Fibroblast of lung (primary cell): ENCODE measurements at regions not wholly inside any gene's neighbourhood (a gene's known extent, or its start where the extent isn't known, plus 50 kb on each side); places are given as distances from the start of the nearest gene placed in this dataset.

Source experiments
- DNase-seq, 2 donors: peaks; one replicate each; pipeline versions ENCODE4 v3.0.0 to v3.0.0-alpha.2; 2010; ENCODE audit warnings: low read depth in 2 of 2
- H2AFZ ChIP-seq: 2 replicates; pipeline ENCODE4 v1.5.1; 2012; ENCODE audit warnings: low read length, control low read depth, inconsistent platforms
- H3K27ac ChIP-seq: 2 replicates; pipeline ENCODE4 v1.5.1; 2011; ENCODE audit warnings: low read length, control low read depth; ENCODE audit not compliant: insufficient read depth
- H3K27me3 ChIP-seq: 2 replicates; pipeline ENCODE4 v1.5.1; 2011; ENCODE audit warnings: mild to moderate bottlenecking, low read length; ENCODE audit not compliant: control insufficient read depth, insufficient read depth
- H3K36me3 ChIP-seq: 2 replicates; pipeline ENCODE4 v1.5.1; 2011; ENCODE audit warnings: low read length; ENCODE audit not compliant: control insufficient read depth, insufficient read depth
- H3K4me1 ChIP-seq: 2 replicates; pipeline ENCODE4 v1.5.1; 2011; ENCODE audit warnings: low read length; ENCODE audit not compliant: control insufficient read depth, insufficient read depth; ENCODE audit errors: extremely low read depth
- H3K4me2 ChIP-seq: 2 replicates; pipeline ENCODE4 v1.5.1; 2011; ENCODE audit warnings: low read length, control low read depth; ENCODE audit not compliant: insufficient read depth; ENCODE audit errors: extremely low read depth
- H3K4me3 ChIP-seq, 4 experiments: fragments of 200-600 bp in 1 of 4; sonication (generic) in 1 of 4; replicated peaks in 1 of 4; 2 replicates each; pipeline ENCODE4 v1.5.1; 2011 to 2016; ENCODE audit warnings: low read length in 4 of 4, low read depth in 3 of 4, mild to moderate bottlenecking in 3 of 4, control low read depth in 2 of 4, inconsistent platforms in 1 of 4, mixed read lengths in 1 of 4; ENCODE audit not compliant: insufficient read depth in 1 of 4; ENCODE audit errors: control extremely low read depth in 1 of 4
- H3K79me2 ChIP-seq: 2 replicates; pipeline ENCODE4 v1.5.1; 2012; ENCODE audit warnings: mild to moderate bottlenecking, low read length, inconsistent platforms; ENCODE audit not compliant: control insufficient read depth, insufficient read depth
- H3K9ac ChIP-seq: 2 replicates; pipeline ENCODE4 v1.5.1; 2011; ENCODE audit warnings: mild to moderate bottlenecking, low read length, control low read depth; ENCODE audit not compliant: insufficient read depth
- H3K9me3 ChIP-seq: 2 replicates; pipeline ENCODE4 v1.5.1; 2012; ENCODE audit warnings: low read depth, low read length; ENCODE audit not compliant: control insufficient read depth, insufficient read depth
- H4K20me1 ChIP-seq: 2 replicates; pipeline ENCODE4 v1.5.1; 2011; ENCODE audit warnings: low read length; ENCODE audit not compliant: control insufficient read depth, insufficient read depth; ENCODE audit errors: extremely low read depth
- CTCF ChIP-seq, 2 donors: IDR thresholded peaks in 1 of 2; conservative IDR thresholded peaks in 1 of 2; 1 replicate in 1 of 2; 2 replicates in 1 of 2; pipeline ENCODE4 v1.5.1; 2011 to 2012; ENCODE audit warnings: low read length in 2 of 2, control low read depth in 1 of 2, inconsistent platforms in 1 of 2, low read depth in 1 of 2, mild to moderate bottlenecking in 1 of 2
- EZH2 ChIP-seq: IDR thresholded peaks from 2 replicates; pipeline ENCODE4 v1.5.1; 2012; ENCODE audit warnings: low read length, control low read depth, mild to moderate bottlenecking; ENCODE audit errors: missing control alignments

DNA sequence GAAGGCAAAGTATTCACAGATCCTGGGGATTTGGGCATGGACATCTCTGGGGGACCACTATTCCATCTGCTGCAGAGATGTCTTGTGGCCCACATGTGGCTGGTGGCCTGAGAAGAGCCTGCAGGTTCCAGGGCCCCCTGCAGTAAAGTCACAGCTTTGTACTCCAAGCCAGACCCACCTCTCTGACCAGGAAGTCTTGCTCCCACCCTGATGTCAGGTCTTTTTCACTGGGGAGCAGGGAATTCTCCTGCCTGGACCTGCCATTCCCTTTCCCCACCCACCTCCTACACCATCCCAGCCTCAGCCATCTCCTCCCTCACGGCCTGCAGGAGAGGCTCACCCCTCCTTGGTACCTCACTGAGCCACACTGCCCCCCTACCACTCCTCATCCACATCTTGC, 211.8 kb downstream of the SMAD2 start:
- Histone ChIP-seq H3K27ac (no peak overlapping the region), H4K20me1 (no peaks in the 10 kb centered on the region), H3K27me3 (no peaks in the 10 kb centered on the region), H3K36me3 (no peaks in the 10 kb centered on the region), H3K4me2 (no peak overlapping the region), H3K4me1 (no peaks in the 10 kb centered on the region), H3K9ac (no peak overlapping the region), H3K79me2 (no peaks in the 10 kb centered on the region), H3K9me3 (no peaks in the 10 kb centered on the region), H2AFZ (no peak overlapping the region), H3K4me3 (no peak overlapping the region)
- no peak for DNase-seq
- TF ChIP-seq EZH2 (no peak), CTCF (conservative IDR thresholded peaks at IDR 0.05 in 1 of 2, IDR thresholded peaks at IDR 0.05 in 1 of 2; ENCODE audit: low read depth in 1 of 2, low read length in 2 of 2) (no peak)

GRCh38 chr18:47717257-47717656, 213.2 kb downstream of the SMAD2 start:
- no peak overlapping the region for H3K9ac ChIP-seq
- H3K36me3 ChIP-seq, result no peaks in the 10 kb centered on the region
- no peak for DNase-seq
- no peaks in the 10 kb centered on the region for H3K79me2 ChIP-seq
- no peaks in the 10 kb centered on the region for H3K9me3 ChIP-seq
- H3K4me2 ChIP-seq, result no peak overlapping the region
- no peaks in the 10 kb centered on the region for H3K27me3 ChIP-seq
- no peaks in the 10 kb centered on the region for H3K4me1 ChIP-seq
- no peak overlapping the region for H3K4me3 ChIP-seq
- no peak overlapping the region for H3K27ac ChIP-seq
- TF ChIP-seq EZH2 (no peak), CTCF (conservative IDR thresholded peaks at IDR 0.05 in 1 of 2, IDR thresholded peaks at IDR 0.05 in 1 of 2; ENCODE audit: low read depth in 1 of 2, low read length in 2 of 2) (no peak)
- no peak overlapping the region for H2AFZ ChIP-seq
- no peaks in the 10 kb centered on the region for H4K20me1 ChIP-seq

GRCh38 chr18:47716632-47717185, 213.8 kb downstream of the SMAD2 start:
- no peak overlapping the region for H2AFZ ChIP-seq
- no peak overlapping the region for H3K4me3 ChIP-seq
- no peak overlapping the region for H3K4me2 ChIP-seq
- H3K36me3 ChIP-seq, result no peaks in the 10 kb centered on the region
- no peak overlapping the region for H3K27ac ChIP-seq
- H3K79me2 ChIP-seq, result no peaks in the 10 kb centered on the region
- no peaks in the 10 kb centered on the region for H3K27me3 ChIP-seq
- no peak for TF ChIP-seq CTCF (conservative IDR thresholded peaks at IDR 0.05 in 1 of 2, IDR thresholded peaks at IDR 0.05 in 1 of 2; ENCODE audit: low read depth in 1 of 2, low read length in 2 of 2)
- TF ChIP-seq EZH2, result no peak
- DNase-seq, result no peak
- H3K4me1 ChIP-seq, result no peaks in the 10 kb centered on the region
- H3K9ac ChIP-seq, result no peak overlapping the region
- H4K20me1 ChIP-seq, result no peaks in the 10 kb centered on the region
- H3K9me3 ChIP-seq, result no peaks in the 10 kb centered on the region
